Smooth muscle cell (in vitro differentiated cells): ENCODE measurements at regions not wholly inside any gene's neighbourhood (a gene's known extent, or its start where the extent isn't known, plus 50 kb on each side); places are given as distances from the start of the nearest gene placed in this dataset.

Source experiments
- DNase-seq: peaks from one replicate; lab custom pipeline; 2025; ENCODE audit not compliant: unreplicated experiment; lab: John Stamatoyannopoulos, UW
- H2AFZ ChIP-seq: fragments of 200-600 bp; sonication (generic); 2 replicates; pipeline ENCODE4 v1.6.0; 2016; ENCODE audit warnings: antibody characterized with exemption, low read depth, mild to moderate bottlenecking
- H3F3A ChIP-seq: fragments of 200-600 bp; sonication (generic); 2 replicates; pipeline ENCODE4 v1.6.0; 2017; ENCODE audit warnings: antibody characterized with exemption, low read depth
- H3K27ac ChIP-seq: fragments of 200-600 bp; sonication (generic); 2 replicates; pipeline ENCODE4 v1.5.1; 2016; ENCODE audit warnings: low read depth, mild to moderate bottlenecking
- H3K27me3 ChIP-seq: fragments of 200-600 bp; sonication (generic); 2 replicates; pipeline ENCODE4 v1.6.1; 2016; ENCODE audit warnings: low read depth, mild to moderate bottlenecking
- H3K36me3 ChIP-seq: fragments of 200-600 bp; sonication (generic); 2 replicates; pipeline ENCODE4 v1.5.1; 2016; ENCODE audit warnings: low read depth
- H3K4me1 ChIP-seq: fragments of 200-600 bp; sonication (generic); 2 replicates; pipeline ENCODE4 v1.5.1; 2016; ENCODE audit warnings: low read depth
- H3K4me2 ChIP-seq: fragments of 200-600 bp; sonication (generic); 2 replicates; pipeline ENCODE4 v1.6.0; 2016; ENCODE audit warnings: mild to moderate bottlenecking
- H3K4me3 ChIP-seq: fragments of 200-600 bp; sonication (generic); 2 replicates; pipeline ENCODE4 v1.5.1; 2016; ENCODE audit warnings: mild to moderate bottlenecking
- H3K79me2 ChIP-seq: fragments of 200-600 bp; sonication (generic); 2 replicates; pipeline ENCODE4 v1.6.0; 2016; ENCODE audit warnings: low read depth, mild to moderate bottlenecking
- H3K9ac ChIP-seq: fragments of 200-600 bp; sonication (generic); 2 replicates; pipeline ENCODE4 v1.6.0; 2016; ENCODE audit warnings: low read depth
- H3K9me3 ChIP-seq: fragments of 200-600 bp; sonication (generic); replicated peaks from 2 replicates; pipeline ENCODE4 v1.5.1; 2016; ENCODE audit warnings: low read depth
- H4K20me1 ChIP-seq: fragments of 200-600 bp; sonication (generic); 2 replicates; pipeline ENCODE4 v1.6.0; 2016; ENCODE audit warnings: low read depth
- CTCF ChIP-seq: fragments of 200-600 bp; sonication (generic); IDR thresholded peaks from 2 replicates; pipeline ENCODE4 v1.5.1; 2017; ENCODE audit warnings: borderline replicate concordance, mild to moderate bottlenecking, antibody characterized with exemption; ENCODE audit not compliant: insufficient read depth, poor library complexity, severe bottlenecking
- WGBS: methylation state at CpG from one replicate; pipeline ENCODE4 v1.1.7; 2016; ENCODE audit warnings: low lambda C conversion rate; 5-methylcytosine and 5-hydroxymethylcytosine counted together

- DNase-seq, result no peak
Observed at GRCh38 chr3:101172516-101172915, 147.9 kb downstream of the IMPG2 start.

GRCh38 chr3:101171681-101172191, 148.6 kb downstream of the IMPG2 start:
- H3K4me2 ChIP-seq, result no peak overlapping the region
- H3K9ac ChIP-seq, result no peak overlapping the region
- H3K27me3 ChIP-seq, result peaks cover 5% of the 10 kb centered on the region
- no peak for TF ChIP-seq CTCF
- H3K4me3 ChIP-seq, result no peak overlapping the region
- no peaks in the 10 kb centered on the region for H4K20me1 ChIP-seq
- no peaks in the 10 kb centered on the region for H3K4me1 ChIP-seq
- no peaks in the 10 kb centered on the region for H3F3A ChIP-seq
- 95% methylated on average over 2 of the region's 2 CpGs for WGBS
- H3K27ac ChIP-seq, result no peak overlapping the region
- no peaks in the 10 kb centered on the region for H3K36me3 ChIP-seq
- no peak overlapping the region for H2AFZ ChIP-seq
- no peaks in the 10 kb centered on the region for H3K9me3 ChIP-seq
- H3K79me2 ChIP-seq, result no peaks in the 10 kb centered on the region
- DNase-seq, result no peak

More at GRCh38 chr3:101172516-101172915, 147.9 kb downstream of the IMPG2 start:
- no peaks in the 10 kb centered on the region for H3K4me1 ChIP-seq
- no peaks in the 10 kb centered on the region for H3K27me3 ChIP-seq
- no peaks in the 10 kb centered on the region for H3K79me2 ChIP-seq
- H3K4me3 ChIP-seq, result no peak overlapping the region
- no peak overlapping the region for H2AFZ ChIP-seq
- WGBS, result 79% methylated on average over 1 of the region's 1 CpG
- H3K27ac ChIP-seq, result no peak overlapping the region
- H3K36me3 ChIP-seq, result no peaks in the 10 kb centered on the region
- no peak overlapping the region for H3K9ac ChIP-seq
- H4K20me1 ChIP-seq, result no peaks in the 10 kb centered on the region
- no peaks in the 10 kb centered on the region for H3F3A ChIP-seq
- no peaks in the 10 kb centered on the region for H3K9me3 ChIP-seq
- H3K4me2 ChIP-seq, result no peak overlapping the region
- TF ChIP-seq CTCF, result no peak

- Histone ChIP-seq H3K79me2 (no peaks in the 10 kb centered on the region), H2AFZ (no peak overlapping the region), H3K27me3 (peaks cover 5% of the 10 kb centered on the region), H3K9ac (no peak overlapping the region), H3F3A (no peaks in the 10 kb centered on the region), H3K4me3 (no peak overlapping the region), H3K27ac (no peak overlapping the region), H3K9me3 (no peaks in the 10 kb centered on the region), H3K4me1 (no peaks in the 10 kb centered on the region), H4K20me1 (no peaks in the 10 kb centered on the region), H3K36me3 (no peaks in the 10 kb centered on the region), H3K4me2 (no peak overlapping the region)
- DNase-seq, result no peak
- no peak for TF ChIP-seq CTCF
- 88% methylated on average over 5 of the region's 5 CpGs for WGBS
Observed at GRCh38 chr3:101170806-101171558, 149.4 kb downstream of the IMPG2 start.
